ENCODE measurements at regions not wholly inside any gene's neighbourhood (a gene's known extent, or its start where the extent isn't known, plus 50 kb on each side); places are given as distances from the start of the nearest gene placed in this dataset.

DNA sequence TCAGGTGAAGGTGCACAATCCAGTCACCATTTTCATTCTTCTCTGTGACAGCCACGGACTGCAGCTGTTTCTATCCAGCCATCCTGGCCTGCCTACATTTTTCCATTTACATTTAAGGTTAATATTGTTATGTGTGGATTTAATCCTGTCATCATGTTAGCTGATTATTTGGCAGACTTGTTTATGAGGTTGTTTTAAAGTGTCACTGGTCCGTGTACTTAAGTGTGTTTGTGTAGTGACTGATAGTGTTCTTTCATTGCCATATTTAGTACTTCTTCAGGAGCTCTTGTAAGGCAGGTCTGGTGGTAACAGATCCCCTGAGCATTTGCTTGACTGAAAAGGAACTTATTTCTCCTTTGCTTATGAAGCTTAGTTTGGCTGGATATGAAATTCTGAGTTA lies 364.2 kb downstream of the JRKL start:
- TF ChIP-seq, protein P1, sequence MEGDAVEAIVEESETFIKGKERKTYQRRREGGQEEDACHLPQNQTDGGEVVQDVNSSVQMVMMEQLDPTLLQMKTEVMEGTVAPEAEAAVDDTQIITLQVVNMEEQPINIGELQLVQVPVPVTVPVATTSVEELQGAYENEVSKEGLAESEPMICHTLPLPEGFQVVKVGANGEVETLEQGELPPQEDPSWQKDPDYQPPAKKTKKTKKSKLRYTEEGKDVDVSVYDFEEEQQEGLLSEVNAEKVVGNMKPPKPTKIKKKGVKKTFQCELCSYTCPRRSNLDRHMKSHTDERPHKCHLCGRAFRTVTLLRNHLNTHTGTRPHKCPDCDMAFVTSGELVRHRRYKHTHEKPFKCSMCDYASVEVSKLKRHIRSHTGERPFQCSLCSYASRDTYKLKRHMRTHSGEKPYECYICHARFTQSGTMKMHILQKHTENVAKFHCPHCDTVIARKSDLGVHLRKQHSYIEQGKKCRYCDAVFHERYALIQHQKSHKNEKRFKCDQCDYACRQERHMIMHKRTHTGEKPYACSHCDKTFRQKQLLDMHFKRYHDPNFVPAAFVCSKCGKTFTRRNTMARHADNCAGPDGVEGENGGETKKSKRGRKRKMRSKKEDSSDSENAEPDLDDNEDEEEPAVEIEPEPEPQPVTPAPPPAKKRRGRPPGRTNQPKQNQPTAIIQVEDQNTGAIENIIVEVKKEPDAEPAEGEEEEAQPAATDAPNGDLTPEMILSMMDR (IDR thresholded peaks at IDR 0.05) = no peak
- TF ChIP-seq EZH2 (IDR thresholded peaks at IDR 0.05) (no peak), EZH2phosphoT487 (IDR thresholded peaks at IDR 0.05) (no peak)
